Mesendoderm (in vitro differentiated cells): ENCODE measurements at regions not wholly inside any gene's neighbourhood (a gene's known extent, or its start where the extent isn't known, plus 50 kb on each side); places are given as distances from the start of the nearest gene placed in this dataset.

Source experiments
- DNase-seq: peaks from one replicate; pipeline ENCODE4 v3.0.0; 2013
- H2AK5ac ChIP-seq: 2 replicates; pipeline ENCODE4 v1.6.1; 2013; ENCODE audit warnings: low read length, inconsistent platforms
- H2BK120ac ChIP-seq: 2 replicates; pipeline ENCODE4 v1.6.1; 2013; ENCODE audit warnings: low read depth, mild to moderate bottlenecking, low read length, moderate library complexity, mixed read lengths
- H2BK15ac ChIP-seq: replicated peaks from 2 replicates; pipeline ENCODE4 v1.6.1; 2013; ENCODE audit warnings: low read depth, mild to moderate bottlenecking, moderate library complexity
- H2BK5ac ChIP-seq: 2 replicates; pipeline ENCODE4 v1.6.1; 2013; ENCODE audit warnings: low read length, inconsistent platforms
- H3K18ac ChIP-seq: 2 replicates; pipeline ENCODE4 v1.6.1; 2013; ENCODE audit warnings: mild to moderate bottlenecking, low read length, mixed read lengths
- H3K23ac ChIP-seq: one replicate; pipeline ENCODE4 v1.6.1; 2013; ENCODE audit warnings: low read length
- H3K27ac ChIP-seq: 2 replicates; pipeline ENCODE4 v1.5.1; 2013; ENCODE audit warnings: low read depth, mild to moderate bottlenecking, inconsistent platforms, low read length, moderate library complexity
- H3K27me3 ChIP-seq: 2 replicates; pipeline ENCODE4 v1.6.1; 2013; ENCODE audit warnings: low read length, control low read depth, mild to moderate bottlenecking, inconsistent platforms; ENCODE audit not compliant: insufficient read depth, poor library complexity
- H3K36me3 ChIP-seq: 2 replicates; pipeline ENCODE4 v1.6.1; 2013; ENCODE audit warnings: low read length, inconsistent platforms; ENCODE audit not compliant: control insufficient read depth, insufficient read depth
- H3K4ac ChIP-seq: one replicate; pipeline ENCODE4 v1.6.1; 2013; ENCODE audit warnings: low read depth, mild to moderate bottlenecking, low read length, moderate library complexity
- H3K4me1 ChIP-seq: 2 replicates; pipeline ENCODE4 v1.6.1; 2013; ENCODE audit warnings: low read depth, low read length, inconsistent platforms; ENCODE audit not compliant: control insufficient read depth
- H3K4me2 ChIP-seq: 2 replicates; pipeline ENCODE4 v1.6.1; 2013; ENCODE audit warnings: low read length
- H3K4me3 ChIP-seq: 2 replicates; pipeline ENCODE4 v1.5.1; 2013; ENCODE audit warnings: mild to moderate bottlenecking, low read length
- H3K56ac ChIP-seq: one replicate; pipeline ENCODE4 v1.6.1; 2013; ENCODE audit warnings: low read length
- H3K79me1 ChIP-seq: 2 replicates; pipeline ENCODE4 v1.6.1; 2013; ENCODE audit warnings: low read length, inconsistent platforms
- H3K79me2 ChIP-seq: 2 replicates; pipeline ENCODE4 v1.6.1; 2013; ENCODE audit warnings: mild to moderate bottlenecking, low read length; ENCODE audit not compliant: control insufficient read depth, insufficient read depth
- H3K9ac ChIP-seq: 2 replicates; pipeline ENCODE4 v1.6.1; 2013; ENCODE audit warnings: low read length, inconsistent platforms
- H4K5ac ChIP-seq: one replicate; pipeline ENCODE4 v1.6.1; 2013; ENCODE audit warnings: low read length
- H4K8ac ChIP-seq: one replicate; pipeline ENCODE4 v1.6.1; 2013; ENCODE audit warnings: low read depth, mild to moderate bottlenecking, control low read depth, low read length, moderate library complexity
- WGBS: extraction: QIAGEN DNeasy Blood & Tissue Kit; methylation state at CpG from one replicate; pipeline ENCODE4 v1.1.7; 2013; ENCODE audit warnings: low lambda C conversion rate, missing lambda C conversion rate; ENCODE audit not compliant: insufficient coverage; ENCODE audit errors: extremely low coverage; 5-methylcytosine and 5-hydroxymethylcytosine counted together

- Histone ChIP-seq H4K8ac (no peak overlapping the region), H4K5ac (no peak overlapping the region), H2BK5ac (no peak overlapping the region), H3K18ac (no peak overlapping the region), H2BK15ac (no peak overlapping the region), H2AK5ac (no peak overlapping the region), H3K56ac (no peak overlapping the region), H3K27ac (no peak overlapping the region), H2BK120ac (no peak overlapping the region), H3K4ac (no peak overlapping the region), H3K36me3 (no peaks in the 10 kb centered on the region), H3K4me3 (no peak overlapping the region), H3K79me2 (no peaks in the 10 kb centered on the region), H3K27me3 (no peaks in the 10 kb centered on the region), H3K9ac (no peak overlapping the region), H3K79me1 (no peaks in the 10 kb centered on the region), H3K23ac (no peak overlapping the region), H3K4me1 (no peaks in the 10 kb centered on the region), H3K4me2 (no peak overlapping the region)
- DNase-seq = no peak
- WGBS = no CpG with 5 or more reads among the region's 1 CpG
These were observed 102.9 kb downstream of the LRRN1 start for GRCh38 chr3:3902161-3902560.

- Histone ChIP-seq H3K56ac (no peak overlapping the region), H3K18ac (no peak overlapping the region), H4K5ac (no peak overlapping the region), H2BK15ac (no peak overlapping the region), H3K4me1 (no peaks in the 10 kb centered on the region), H3K36me3 (no peaks in the 10 kb centered on the region), H3K23ac (no peak overlapping the region), H3K4me3 (no peak overlapping the region), H3K79me1 (no peaks in the 10 kb centered on the region), H3K4ac (no peak overlapping the region), H3K4me2 (no peak overlapping the region), H3K79me2 (no peaks in the 10 kb centered on the region), H2BK120ac (no peak overlapping the region), H3K9ac (no peak overlapping the region), H4K8ac (no peak overlapping the region), H2BK5ac (no peak overlapping the region), H3K27me3 (no peaks in the 10 kb centered on the region), H2AK5ac (no peak overlapping the region), H3K27ac (no peak overlapping the region)
- WGBS = no CpG with 5 or more reads among the region's 3 CpGs
- DNase-seq = no peak
These were observed 106.9 kb downstream of the LRRN1 start for GRCh38 chr3:3906171-3906570.

DNA sequence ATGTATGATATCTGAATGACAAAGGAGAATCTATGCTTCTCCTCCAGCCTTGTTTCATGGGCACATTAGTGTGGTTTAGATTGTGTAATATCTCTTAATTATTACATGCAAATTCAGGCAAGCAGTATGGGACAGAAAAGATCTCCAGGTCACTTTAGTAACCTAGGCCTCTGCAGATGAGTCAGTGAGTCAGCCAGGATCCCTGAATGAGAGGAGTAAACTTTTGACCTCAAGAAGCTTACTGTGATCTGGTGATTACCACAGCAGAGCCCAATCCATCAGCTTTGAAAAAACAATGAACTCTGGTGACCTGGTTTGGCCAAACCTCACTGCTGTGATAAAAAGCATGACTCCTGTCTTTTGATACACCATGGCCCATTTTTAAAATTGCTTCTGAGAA is 107.8 kb downstream of the LRRN1 start:
- Histone ChIP-seq H3K23ac (no peak overlapping the region), H3K56ac (no peak overlapping the region), H3K9ac (no peak overlapping the region), H3K36me3 (no peaks in the 10 kb centered on the region), H2BK15ac (no peak overlapping the region), H3K4me2 (no peak overlapping the region), H4K5ac (no peak overlapping the region), H3K27ac (no peak overlapping the region), H3K4ac (no peak overlapping the region), H3K18ac (no peak overlapping the region), H3K79me1 (no peaks in the 10 kb centered on the region), H2BK5ac (no peak overlapping the region), H3K27me3 (no peaks in the 10 kb centered on the region), H2BK120ac (no peak overlapping the region), H3K4me1 (no peaks in the 10 kb centered on the region), H3K79me2 (no peaks in the 10 kb centered on the region), H2AK5ac (no peak overlapping the region), H3K4me3 (no peak overlapping the region), H4K8ac (no peak overlapping the region)
- no peak for DNase-seq

- Histone ChIP-seq H3K56ac (no peak overlapping the region), H3K36me3 (no peaks in the 10 kb centered on the region), H3K4me1 (no peaks in the 10 kb centered on the region), H2BK120ac (no peak overlapping the region), H3K27me3 (no peaks in the 10 kb centered on the region), H2BK15ac (no peak overlapping the region), H2AK5ac (no peak overlapping the region), H3K4me3 (no peak overlapping the region), H4K8ac (no peak overlapping the region), H2BK5ac (no peak overlapping the region), H3K79me1 (no peaks in the 10 kb centered on the region), H3K18ac (no peak overlapping the region), H3K79me2 (no peaks in the 10 kb centered on the region), H3K23ac (no peak overlapping the region), H3K9ac (no peak overlapping the region), H3K27ac (no peak overlapping the region), H3K4me2 (no peak overlapping the region), H3K4ac (no peak overlapping the region), H4K5ac (no peak overlapping the region)
- no CpG with 5 or more reads among the region's 1 CpG for WGBS
- no peak for DNase-seq
These were observed 119.5 kb downstream of the LRRN1 start for GRCh38 chr3:3918763-3919162.

DNA sequence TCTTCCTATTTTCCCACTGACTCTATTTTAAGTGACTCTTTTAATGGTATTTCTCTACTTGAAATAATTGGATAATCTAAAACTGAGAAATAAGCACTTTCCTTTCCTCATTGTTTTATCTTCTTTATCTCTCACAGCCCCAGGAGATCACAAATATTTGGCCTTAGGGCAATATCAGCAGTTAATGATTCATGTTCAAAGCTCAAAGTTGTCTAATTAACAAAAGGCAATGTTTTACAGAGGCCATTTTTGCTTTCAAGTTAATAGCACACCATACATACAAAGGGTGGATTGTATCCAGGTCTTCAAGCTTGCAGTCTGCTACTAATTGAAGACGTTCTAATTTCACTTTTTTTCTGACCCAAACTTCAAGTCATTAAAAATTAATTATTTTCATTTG is 120.1 kb downstream of the LRRN1 start:
- Histone ChIP-seq H3K56ac (no peak overlapping the region), H3K4me1 (no peaks in the 10 kb centered on the region), H2AK5ac (no peak overlapping the region), H3K79me2 (no peaks in the 10 kb centered on the region), H3K27me3 (no peaks in the 10 kb centered on the region), H2BK120ac (no peak overlapping the region), H3K79me1 (no peaks in the 10 kb centered on the region), H3K4ac (no peak overlapping the region), H3K4me2 (no peak overlapping the region), H4K8ac (no peak overlapping the region), H2BK5ac (no peak overlapping the region), H2BK15ac (no peak overlapping the region), H3K18ac (no peak overlapping the region), H4K5ac (no peak overlapping the region), H3K4me3 (no peak overlapping the region), H3K9ac (no peak overlapping the region), H3K23ac (no peak overlapping the region), H3K36me3 (no peaks in the 10 kb centered on the region), H3K27ac (no peak overlapping the region)
- no CpG with 5 or more reads among the region's 1 CpG for WGBS
- peak; percentile 1 for DNase-seq

DNA sequence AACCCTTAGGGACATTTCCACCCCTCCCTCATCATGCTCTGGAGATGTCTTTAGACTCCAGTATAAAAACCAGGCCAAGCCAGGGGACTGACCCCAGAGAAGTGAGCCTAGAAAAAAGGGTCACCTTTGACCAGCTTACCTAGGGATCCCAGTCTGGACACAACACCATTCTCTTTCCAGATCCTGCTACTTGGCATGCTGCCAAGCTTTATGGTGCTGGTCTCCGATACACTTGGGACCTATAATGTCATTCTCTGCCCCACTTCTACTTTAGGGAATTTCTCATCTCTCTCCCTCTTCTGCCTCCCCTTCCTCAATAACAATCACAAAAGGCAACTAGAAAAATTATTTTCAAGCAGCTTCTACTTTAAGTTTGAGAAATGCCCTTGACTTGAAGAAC is 124.4 kb downstream of the LRRN1 start:
- Histone ChIP-seq H3K18ac (no peak overlapping the region), H3K56ac (no peak overlapping the region), H3K27ac (no peak overlapping the region), H3K4me2 (no peak overlapping the region), H3K4me3 (no peak overlapping the region), H2BK15ac (no peak overlapping the region), H3K9ac (no peak overlapping the region), H3K36me3 (no peaks in the 10 kb centered on the region), H3K79me1 (no peaks in the 10 kb centered on the region), H3K79me2 (no peaks in the 10 kb centered on the region), H3K23ac (no peak overlapping the region), H2AK5ac (no peak overlapping the region), H4K5ac (no peak overlapping the region), H3K4ac (no peak overlapping the region), H2BK5ac (no peak overlapping the region), H3K27me3 (no peaks in the 10 kb centered on the region), H3K4me1 (no peaks in the 10 kb centered on the region), H2BK120ac (no peak overlapping the region), H4K8ac (no peak overlapping the region)
- WGBS = no CpG with 5 or more reads among the region's 1 CpG
- no peak for DNase-seq
